ENCODE measurements at regions not wholly inside any gene's neighbourhood (a gene's known extent, or its start where the extent isn't known, plus 50 kb on each side); places are given as distances from the start of the nearest gene placed in this dataset.

GRCh38 chr3:135807879-135808278 lies 157.6 kb upstream of the PPP2R3A start:
- Histone ChIP-seq H3K9me3 (replicated peaks in 1 of 2; ENCODE audit: control insufficient read depth in 1 of 2, insufficient read depth in 1 of 2, low read length in 2 of 2) (no peaks in the 10 kb centered on the region), H3K36me3 (replicated peaks in 1 of 2; ENCODE audit: control insufficient read depth in 1 of 2, insufficient read depth in 2 of 2, low read length in 2 of 2) (no peaks in the 10 kb centered on the region), H3K4me1 (ENCODE audit: control insufficient read depth in 1 of 2, insufficient read depth in 2 of 2, low read length in 2 of 2) (no peaks in the 10 kb centered on the region), H3K9ac (ENCODE audit: insufficient read depth, low read length, poor library complexity, severe bottlenecking) (no peak overlapping the region), H3K27me3 (ENCODE audit: control insufficient read depth in 2 of 2, insufficient read depth in 2 of 2, low read length in 2 of 2) (no peaks in the 10 kb centered on the region), H3K79me2 (ENCODE audit: insufficient read depth, low read length) (no peaks in the 10 kb centered on the region), H3K4me3 (replicated peaks in 1 of 3; ENCODE audit: low read depth in 2 of 3, low read length in 3 of 3) (no peak overlapping the region), H2AFZ (ENCODE audit: insufficient read depth, low read depth, low read length, poor library complexity, severe bottlenecking) (no peak overlapping the region), H3K27ac (ENCODE audit: low read depth in 1 of 2, low read length in 2 of 2) (no peak overlapping the region), H3K4me2 (replicated peaks; ENCODE audit: extremely low read depth, low read length, poor library complexity, severe bottlenecking) (no peak overlapping the region), H4K20me1 (ENCODE audit: insufficient read depth, low read length) (no peaks in the 10 kb centered on the region)
- no peak overlapping the region for H3K4me3 Mint-ChIP-seq
- TF ChIP-seq, protein P1, sequence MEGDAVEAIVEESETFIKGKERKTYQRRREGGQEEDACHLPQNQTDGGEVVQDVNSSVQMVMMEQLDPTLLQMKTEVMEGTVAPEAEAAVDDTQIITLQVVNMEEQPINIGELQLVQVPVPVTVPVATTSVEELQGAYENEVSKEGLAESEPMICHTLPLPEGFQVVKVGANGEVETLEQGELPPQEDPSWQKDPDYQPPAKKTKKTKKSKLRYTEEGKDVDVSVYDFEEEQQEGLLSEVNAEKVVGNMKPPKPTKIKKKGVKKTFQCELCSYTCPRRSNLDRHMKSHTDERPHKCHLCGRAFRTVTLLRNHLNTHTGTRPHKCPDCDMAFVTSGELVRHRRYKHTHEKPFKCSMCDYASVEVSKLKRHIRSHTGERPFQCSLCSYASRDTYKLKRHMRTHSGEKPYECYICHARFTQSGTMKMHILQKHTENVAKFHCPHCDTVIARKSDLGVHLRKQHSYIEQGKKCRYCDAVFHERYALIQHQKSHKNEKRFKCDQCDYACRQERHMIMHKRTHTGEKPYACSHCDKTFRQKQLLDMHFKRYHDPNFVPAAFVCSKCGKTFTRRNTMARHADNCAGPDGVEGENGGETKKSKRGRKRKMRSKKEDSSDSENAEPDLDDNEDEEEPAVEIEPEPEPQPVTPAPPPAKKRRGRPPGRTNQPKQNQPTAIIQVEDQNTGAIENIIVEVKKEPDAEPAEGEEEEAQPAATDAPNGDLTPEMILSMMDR (IDR thresholded peaks at IDR 0.05): no peak
- H3K9me3 Mint-ChIP-seq: peaks cover 0 to 5% (median 0%) of the 10 kb centered on the region in 7 donors
- H3K27me3 Mint-ChIP-seq (ENCODE audit: low read depth in 3 of 3): no peaks in the 10 kb centered on the region
- DNase-seq: no peak
- no CpG with 5 or more reads among the region's 1 CpG for WGBS (ENCODE audit: insufficient coverage)
- H3K36me3 Mint-ChIP-seq: no peaks in the 10 kb centered on the region
- intact Hi-C loops (cut with micrococcal nuclease): no loop called here
- H3K27ac Mint-ChIP-seq: no peak overlapping the region
- H3K4me1 Mint-ChIP-seq: no peaks in the 10 kb centered on the region

DNA sequence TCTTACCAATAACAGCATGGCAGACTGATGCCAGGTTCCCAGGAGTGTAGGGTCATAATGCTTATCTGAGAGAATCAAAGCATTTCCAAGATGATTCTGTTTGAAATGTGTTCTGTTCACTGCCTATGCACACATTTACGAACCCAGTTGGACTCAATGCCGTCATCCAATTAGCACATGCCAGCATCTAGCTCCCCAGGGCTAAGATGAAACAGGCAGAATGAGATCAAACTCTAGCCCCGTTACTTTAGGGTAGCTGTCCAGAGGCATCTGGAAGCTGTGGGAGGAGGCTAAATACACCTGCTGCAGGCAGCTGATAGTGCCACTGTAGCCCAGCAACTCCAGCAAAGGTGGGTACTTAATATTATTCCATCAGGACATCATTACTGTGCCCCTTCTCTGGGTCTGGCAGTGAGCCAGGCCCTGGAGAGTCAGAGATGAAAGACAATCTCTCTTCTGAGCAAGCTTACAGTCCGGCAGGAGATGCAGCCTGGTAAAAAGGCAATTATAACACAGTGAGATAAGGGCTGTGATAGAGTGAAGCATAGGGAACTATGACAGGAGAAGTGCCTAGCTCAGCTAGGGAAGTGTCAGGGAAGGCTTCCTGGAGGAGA lies 156.4 kb upstream of the PPP2R3A start:
- no peaks in the 10 kb centered on the region for H3K27me3 Mint-ChIP-seq (ENCODE audit: low read depth in 3 of 3)
- H3K36me3 Mint-ChIP-seq: no peaks in the 10 kb centered on the region
- 90% methylated on average over 4 of the region's 4 CpGs for WGBS (ENCODE audit: insufficient coverage)
- Histone ChIP-seq H3K4me2 (replicated peaks; ENCODE audit: extremely low read depth, low read length, poor library complexity, severe bottlenecking) (no peak overlapping the region), H3K27ac (ENCODE audit: low read depth in 1 of 2, low read length in 2 of 2) (no peak overlapping the region), H3K4me3 (replicated peaks in 1 of 3; ENCODE audit: low read depth in 2 of 3, low read length in 3 of 3) (no peak overlapping the region), H3K36me3 (replicated peaks in 1 of 2; ENCODE audit: control insufficient read depth in 1 of 2, insufficient read depth in 2 of 2, low read length in 2 of 2) (no peaks in the 10 kb centered on the region), H3K9ac (ENCODE audit: insufficient read depth, low read length, poor library complexity, severe bottlenecking) (no peak overlapping the region), H4K20me1 (ENCODE audit: insufficient read depth, low read length) (no peaks in the 10 kb centered on the region), H3K27me3 (ENCODE audit: control insufficient read depth in 2 of 2, insufficient read depth in 2 of 2, low read length in 2 of 2) (no peaks in the 10 kb centered on the region), H3K4me1 (ENCODE audit: control insufficient read depth in 1 of 2, insufficient read depth in 2 of 2, low read length in 2 of 2) (no peaks in the 10 kb centered on the region), H3K79me2 (ENCODE audit: insufficient read depth, low read length) (no peaks in the 10 kb centered on the region), H2AFZ (ENCODE audit: insufficient read depth, low read depth, low read length, poor library complexity, severe bottlenecking) (no peak overlapping the region), H3K9me3 (replicated peaks in 1 of 2; ENCODE audit: control insufficient read depth in 1 of 2, insufficient read depth in 1 of 2, low read length in 2 of 2) (no peaks in the 10 kb centered on the region)
- intact Hi-C loops (cut with micrococcal nuclease): no loop called here
- H3K27ac Mint-ChIP-seq: no peak overlapping the region
- DNase-seq: no peak
- H3K9me3 Mint-ChIP-seq: peaks cover 0 to 3% (median 0%) of the 10 kb centered on the region in 7 donors
- H3K4me3 Mint-ChIP-seq: no peak overlapping the region
- TF ChIP-seq, protein P1 (IDR thresholded peaks at IDR 0.05): no peak
- no peaks in the 10 kb centered on the region for H3K4me1 Mint-ChIP-seq
